ENCODE measurements at regions not wholly inside any gene's neighbourhood (a gene's known extent, or its start where the extent isn't known, plus 50 kb on each side); places are given as distances from the start of the nearest gene placed in this dataset.

GRCh38 chr14:84937016-84937415 lies 592.9 kb upstream of the FLRT2 start:
- TF ChIP-seq CTCF (IDR thresholded peaks at IDR 0.05; ENCODE audit: low read length) (no peak), EZH2 (IDR thresholded peaks at IDR 0.05; ENCODE audit: borderline replicate concordance, low read length) (no peak)
